ENCODE measurements at regions not wholly inside any gene's neighbourhood (a gene's known extent, or its start where the extent isn't known, plus 50 kb on each side); places are given as distances from the start of the nearest gene placed in this dataset.
"Not testable (repeated sequence)": the region's sequence is repeated elsewhere in the genome, so short reads cannot be mapped to it uniquely, and the experiment has no call there.

DNA sequence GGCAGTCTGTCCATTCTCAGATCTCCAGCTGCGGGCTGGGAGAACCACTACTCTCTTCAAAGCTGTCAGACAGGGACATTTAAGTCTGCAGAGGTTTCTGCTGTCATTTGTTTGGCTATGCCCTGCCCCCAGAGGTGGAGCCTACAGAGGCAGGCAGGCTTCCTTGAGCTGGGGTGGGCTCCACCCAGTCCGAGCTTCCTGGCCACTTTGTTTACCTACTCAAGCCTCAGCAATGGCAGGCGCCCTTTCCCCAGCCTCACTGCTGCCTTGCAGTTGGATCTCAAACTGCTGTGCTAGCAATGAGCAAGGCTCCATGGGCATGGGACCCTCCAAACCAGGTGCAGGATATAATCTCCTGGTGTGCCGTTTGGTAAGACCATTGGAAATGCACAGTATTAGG lies 1154.5 kb upstream of the ACO1 start:
- not testable (repeated sequence) for TF ChIP-seq POLR2A, EP300 (IDR thresholded peaks at IDR 0.05)
- TF ChIP-seq, protein P1, sequence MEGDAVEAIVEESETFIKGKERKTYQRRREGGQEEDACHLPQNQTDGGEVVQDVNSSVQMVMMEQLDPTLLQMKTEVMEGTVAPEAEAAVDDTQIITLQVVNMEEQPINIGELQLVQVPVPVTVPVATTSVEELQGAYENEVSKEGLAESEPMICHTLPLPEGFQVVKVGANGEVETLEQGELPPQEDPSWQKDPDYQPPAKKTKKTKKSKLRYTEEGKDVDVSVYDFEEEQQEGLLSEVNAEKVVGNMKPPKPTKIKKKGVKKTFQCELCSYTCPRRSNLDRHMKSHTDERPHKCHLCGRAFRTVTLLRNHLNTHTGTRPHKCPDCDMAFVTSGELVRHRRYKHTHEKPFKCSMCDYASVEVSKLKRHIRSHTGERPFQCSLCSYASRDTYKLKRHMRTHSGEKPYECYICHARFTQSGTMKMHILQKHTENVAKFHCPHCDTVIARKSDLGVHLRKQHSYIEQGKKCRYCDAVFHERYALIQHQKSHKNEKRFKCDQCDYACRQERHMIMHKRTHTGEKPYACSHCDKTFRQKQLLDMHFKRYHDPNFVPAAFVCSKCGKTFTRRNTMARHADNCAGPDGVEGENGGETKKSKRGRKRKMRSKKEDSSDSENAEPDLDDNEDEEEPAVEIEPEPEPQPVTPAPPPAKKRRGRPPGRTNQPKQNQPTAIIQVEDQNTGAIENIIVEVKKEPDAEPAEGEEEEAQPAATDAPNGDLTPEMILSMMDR (IDR thresholded peaks at IDR 0.05): not testable (repeated sequence)

Measured in ovary (tissue), 3 donors.